Loucy (cell line): ENCODE measurements at regions not wholly inside any gene's neighbourhood (a gene's known extent, or its start where the extent isn't known, plus 50 kb on each side); places are given as distances from the start of the nearest gene placed in this dataset.

Source experiments
- H2AFZ ChIP-seq: fragments of 200-600 bp; sonication (generic); 2 replicates; pipeline ENCODE4 v1.6.0; 2016; ENCODE audit warnings: antibody characterized with exemption, mild to moderate bottlenecking, low read length, moderate library complexity
- H3F3A ChIP-seq: fragments of 200-600 bp; 2 replicates; pipeline ENCODE4 v1.6.0; 2016; ENCODE audit warnings: antibody characterized with exemption, low read depth, mild to moderate bottlenecking
- H3K27me3 ChIP-seq: fragments of 200-600 bp; sonication (generic); 2 replicates; pipeline ENCODE4 v1.6.1; 2014; ENCODE audit warnings: low read length, mild to moderate bottlenecking; ENCODE audit not compliant: insufficient read depth, poor library complexity, severe bottlenecking
- H3K36me3 ChIP-seq: fragments of 200-600 bp; sonication (generic); 2 replicates; pipeline ENCODE4 v1.6.1; 2016; ENCODE audit warnings: low read length; ENCODE audit not compliant: insufficient read depth
- H3K4me1 ChIP-seq: fragments of 200-600 bp; sonication (generic); 2 replicates; pipeline ENCODE4 v1.5.1; 2014; ENCODE audit warnings: low read length, mild to moderate bottlenecking; ENCODE audit not compliant: insufficient read depth, poor library complexity, severe bottlenecking
- H3K4me2 ChIP-seq: fragments of 200-600 bp; sonication (generic); 2 replicates; pipeline ENCODE4 v1.6.0; 2014; ENCODE audit warnings: antibody characterized with exemption, low read length, low read depth, mild to moderate bottlenecking; ENCODE audit not compliant: poor library complexity, severe bottlenecking
- H3K4me3 ChIP-seq: fragments of 200-600 bp; sonication (generic); 2 replicates; pipeline ENCODE4 v1.5.1; 2014; ENCODE audit warnings: low read length, mild to moderate bottlenecking, mixed read lengths; ENCODE audit not compliant: poor library complexity, severe bottlenecking
- H3K79me2 ChIP-seq: fragments of 200-600 bp; sonication (generic); 2 replicates; pipeline ENCODE4 v1.6.1; 2014; ENCODE audit warnings: low read length; ENCODE audit not compliant: insufficient read depth
- H3K9ac ChIP-seq: fragments of 200-600 bp; sonication (generic); 2 replicates; pipeline ENCODE4 v1.6.0; 2014; ENCODE audit warnings: mild to moderate bottlenecking, low read depth, low read length, moderate library complexity; ENCODE audit not compliant: poor library complexity, severe bottlenecking
- H3K9me2 ChIP-seq: fragments of 200-600 bp; sonication (generic); replicated peaks from 2 replicates; pipeline ENCODE4 v1.6.1; 2016; ENCODE audit warnings: low read depth, low read length, mixed read lengths
- H3K9me3 ChIP-seq: fragments of 200-600 bp; sonication (generic); 2 replicates; pipeline ENCODE4 v1.6.1; 2014; ENCODE audit warnings: mild to moderate bottlenecking, antibody characterized with exemption, low read length, low read depth; ENCODE audit not compliant: insufficient read depth
- H4K20me1 ChIP-seq: fragments of 200-600 bp; sonication (generic); 2 replicates; pipeline ENCODE4 v1.6.0; 2014; ENCODE audit warnings: antibody characterized with exemption, low read length, mild to moderate bottlenecking; ENCODE audit not compliant: insufficient read depth, poor library complexity, severe bottlenecking
- CTCF ChIP-seq: fragments of 200-600 bp; sonication (generic); conservative IDR thresholded peaks from 2 replicates; pipeline ENCODE4 v1.5.1; 2014; ENCODE audit warnings: mild to moderate bottlenecking, antibody characterized with exemption, low read length
- EZH2phosphoT487 ChIP-seq: fragments of 200-600 bp; IDR thresholded peaks from 2 replicates; pipeline ENCODE4 v1.6.1; 2018; ENCODE audit warnings: antibody characterized with exemption, mild to moderate bottlenecking, moderate library complexity, borderline replicate concordance

GRCh38 chr9:89941875-89942274 lies 337.1 kb downstream of the GADD45G start:
- H3K79me2 ChIP-seq = no peaks in the 10 kb centered on the region
- H4K20me1 ChIP-seq = no peaks in the 10 kb centered on the region
- H3K4me1 ChIP-seq = no peaks in the 10 kb centered on the region
- no peak overlapping the region for H3K4me3 ChIP-seq
- no peak overlapping the region for H2AFZ ChIP-seq
- no peaks in the 10 kb centered on the region for H3K36me3 ChIP-seq
- H3K9ac ChIP-seq = no peak overlapping the region
- H3K9me2 ChIP-seq = no peaks in the 10 kb centered on the region
- peaks cover 6% of the 10 kb centered on the region for H3K27me3 ChIP-seq
- no peak overlapping the region for H3K4me2 ChIP-seq
- TF ChIP-seq EZH2phosphoT487 = no peak
- TF ChIP-seq CTCF = no peak
- H3K9me3 ChIP-seq = no peaks in the 10 kb centered on the region
- no peaks in the 10 kb centered on the region for H3F3A ChIP-seq

- Histone ChIP-seq H3K9me3 (no peaks in the 10 kb centered on the region), H4K20me1 (no peaks in the 10 kb centered on the region), H3K4me2 (no peak overlapping the region), H3K36me3 (no peaks in the 10 kb centered on the region), H3K9me2 (no peaks in the 10 kb centered on the region), H3K9ac (no peak overlapping the region), H3K4me3 (no peak overlapping the region), H3K4me1 (no peaks in the 10 kb centered on the region), H3K27me3 (peaks cover 4% of the 10 kb centered on the region), H3K79me2 (no peaks in the 10 kb centered on the region), H2AFZ (no peak overlapping the region), H3F3A (no peaks in the 10 kb centered on the region)
- TF ChIP-seq EZH2phosphoT487 (no peak), CTCF (no peak)
These were observed 337.8 kb downstream of the GADD45G start for GRCh38 chr9:89942643-89943042.

GRCh38 chr9:89943309-89943708 lies 338.5 kb downstream of the GADD45G start:
- no peak overlapping the region for H3K4me2 ChIP-seq
- H3F3A ChIP-seq = no peaks in the 10 kb centered on the region
- no peaks in the 10 kb centered on the region for H3K36me3 ChIP-seq
- no peaks in the 10 kb centered on the region for H3K9me2 ChIP-seq
- no peak overlapping the region for H3K9ac ChIP-seq
- H3K79me2 ChIP-seq = no peaks in the 10 kb centered on the region
- no peak overlapping the region for H2AFZ ChIP-seq
- no peak overlapping the region for H3K4me3 ChIP-seq
- H3K9me3 ChIP-seq = no peaks in the 10 kb centered on the region
- H3K27me3 ChIP-seq = no peaks in the 10 kb centered on the region
- H4K20me1 ChIP-seq = no peaks in the 10 kb centered on the region
- no peak for TF ChIP-seq EZH2phosphoT487
- TF ChIP-seq CTCF = no peak
- H3K4me1 ChIP-seq = no peaks in the 10 kb centered on the region
